CD1c-positive myeloid dendritic cell (primary cell): ENCODE measurements at regions not wholly inside any gene's neighbourhood (a gene's known extent, or its start where the extent isn't known, plus 50 kb on each side); places are given as distances from the start of the nearest gene placed in this dataset.

Experiments
- DNase-seq: peaks from one replicate; pipeline ENCODE4 v3.0.0-alpha.2; 2016; ENCODE audit errors: extremely low spot score

GRCh38 chr10:128895473-128895872, 571.6 kb upstream of the MGMT start:
- DNase-seq, result no peak

GRCh38 chr10:128896116-128896795, 570.8 kb upstream of the MGMT start:
- DNase-seq, result no peak

GRCh38 chr10:128896963-128897362, 570.1 kb upstream of the MGMT start:
- no peak for DNase-seq

GRCh38 chr10:128897401-128898129, 569.5 kb upstream of the MGMT start:
- no peak for DNase-seq

GRCh38 chr10:128898133-128898915, 568.7 kb upstream of the MGMT start:
- no peak for DNase-seq

GRCh38 chr10:128898916-128899195, 568.2 kb upstream of the MGMT start:
- DNase-seq, result no peak

GRCh38 chr10:128900456-128900855, 566.6 kb upstream of the MGMT start:
- DNase-seq, result no peak

GRCh38 chr10:128901236-128901635, 565.8 kb upstream of the MGMT start:
- no peak for DNase-seq

- no peak for DNase-seq
Observed at GRCh38 chr10:128902031-128902710, 564.9 kb upstream of the MGMT start.

GRCh38 chr10:128907155-128907941, 559.7 kb upstream of the MGMT start:
- DNase-seq, result no peak

GRCh38 chr10:128908099-128908498, 558.9 kb upstream of the MGMT start:
- DNase-seq, result no peak

GRCh38 chr10:128908499-128908898, 558.5 kb upstream of the MGMT start:
- no peak for DNase-seq

- no peak for DNase-seq
Observed at GRCh38 chr10:128912568-128913311, 554.3 kb upstream of the MGMT start.

- no peak for DNase-seq
Observed at GRCh38 chr10:128914681-128915080, 552.4 kb upstream of the MGMT start.

GRCh38 chr10:128915630-128916029, 551.4 kb upstream of the MGMT start:
- DNase-seq, result no peak

- no peak for DNase-seq
Observed at GRCh38 chr10:128916383-128916782, 550.7 kb upstream of the MGMT start.

GRCh38 chr10:128921389-128922022, 545.5 kb upstream of the MGMT start:
- DNase-seq, result no peak

GRCh38 chr10:128922172-128922571, 544.9 kb upstream of the MGMT start:
- DNase-seq, result no peak

- no peak for DNase-seq
Observed at GRCh38 chr10:128922619-128923196, 544.3 kb upstream of the MGMT start.

- DNase-seq, result no peak
Observed at GRCh38 chr10:128924918-128925317, 542.1 kb upstream of the MGMT start.
